ENCODE measurements at regions not wholly inside any gene's neighbourhood (a gene's known extent, or its start where the extent isn't known, plus 50 kb on each side); places are given as distances from the start of the nearest gene placed in this dataset.

DNA sequence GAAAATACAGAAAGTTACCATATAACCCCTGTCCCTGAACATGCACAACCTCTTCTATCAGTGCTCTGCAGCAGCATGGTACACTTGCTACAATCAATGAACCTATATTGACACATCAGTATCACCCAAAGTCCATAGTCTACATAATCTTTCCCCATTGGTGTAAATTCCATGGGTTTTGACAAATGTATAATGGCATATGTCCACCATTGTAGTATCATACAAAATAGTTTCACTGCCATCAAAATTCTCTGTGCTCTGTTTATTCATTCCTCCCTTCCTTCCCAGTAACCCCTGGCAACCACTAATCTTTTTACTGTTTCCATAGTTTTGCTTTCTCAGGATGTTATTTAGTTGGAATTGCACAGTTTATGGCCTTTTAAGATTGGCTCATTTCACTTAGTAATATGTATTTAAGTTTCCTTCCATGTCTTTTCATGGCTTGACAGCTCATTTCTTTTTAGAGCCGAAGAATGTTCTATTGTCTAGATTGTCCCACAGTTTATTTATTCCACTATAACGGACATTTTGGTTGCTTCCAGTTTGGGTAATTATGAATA, 1707.0 kb downstream of the EFNA5 start:
- Histone ChIP-seq H4K20me1 (ENCODE audit: control insufficient read depth, insufficient read depth, low read length, poor library complexity, severe bottlenecking) (no peaks in the 10 kb centered on the region), H3K4me3 (ENCODE audit: control extremely low read depth in 1 of 5, extremely low read depth in 1 of 5, insufficient read depth in 1 of 5, low read depth in 2 of 5, low read length in 4 of 5) (no peak overlapping the region), H3K9me3 (ENCODE audit: control extremely low read depth in 1 of 3, control insufficient read depth in 2 of 3, insufficient read depth in 1 of 3, low read length in 2 of 3) (no peaks in the 10 kb centered on the region), H3K9ac (ENCODE audit: low read length) (no peak overlapping the region), H3K27ac (ENCODE audit: low read length in 2 of 2) (no peak overlapping the region), H2AFZ (ENCODE audit: insufficient read depth, low read depth, low read length, poor library complexity, severe bottlenecking) (no peak overlapping the region), H3K36me3 (replicated peaks in 1 of 2; ENCODE audit: control extremely low read depth in 1 of 2, control insufficient read depth in 1 of 2, extremely low read depth in 1 of 2, insufficient read depth in 2 of 2, low read length in 1 of 2) (no peaks in the 10 kb centered on the region), H3K79me2 (ENCODE audit: control insufficient read depth, insufficient read depth, low read length) (no peaks in the 10 kb centered on the region), H3K4me2 (replicated peaks; ENCODE audit: low read depth, low read length, poor library complexity, severe bottlenecking) (no peak overlapping the region), H3K4me1 (ENCODE audit: control insufficient read depth in 2 of 2, insufficient read depth in 2 of 2, low read length in 2 of 2) (no peaks in the 10 kb centered on the region), H3K27me3 (replicated peaks in 1 of 4; ENCODE audit: control extremely low read depth in 1 of 4, control insufficient read depth in 3 of 4, insufficient read depth in 4 of 4, low read length in 3 of 4) (no peaks in the 10 kb centered on the region)
- ATAC-seq (ENCODE audit: low read depth) = no peak
- no peak overlapping the region for H3K4me3 Mint-ChIP-seq
- H3K9me3 Mint-ChIP-seq (ENCODE audit: insufficient read depth) = peaks cover 5% of the 10 kb centered on the region
- DNase-seq = no peak
- H3K27ac Mint-ChIP-seq = no peak overlapping the region
- no peaks in the 10 kb centered on the region for H3K4me1 Mint-ChIP-seq
- ChIA-PET POLR2A (no interaction called here), CTCF (no interaction called here)
- intact Hi-C loops (cut with micrococcal nuclease) = no loop called here
- TF ChIP-seq EZH2 (IDR thresholded peaks at IDR 0.05; ENCODE audit: borderline replicate concordance, insufficient read depth, low read depth, low read length, poor library complexity, severe bottlenecking) = no peak
- TF ChIP-seq, protein P1, sequence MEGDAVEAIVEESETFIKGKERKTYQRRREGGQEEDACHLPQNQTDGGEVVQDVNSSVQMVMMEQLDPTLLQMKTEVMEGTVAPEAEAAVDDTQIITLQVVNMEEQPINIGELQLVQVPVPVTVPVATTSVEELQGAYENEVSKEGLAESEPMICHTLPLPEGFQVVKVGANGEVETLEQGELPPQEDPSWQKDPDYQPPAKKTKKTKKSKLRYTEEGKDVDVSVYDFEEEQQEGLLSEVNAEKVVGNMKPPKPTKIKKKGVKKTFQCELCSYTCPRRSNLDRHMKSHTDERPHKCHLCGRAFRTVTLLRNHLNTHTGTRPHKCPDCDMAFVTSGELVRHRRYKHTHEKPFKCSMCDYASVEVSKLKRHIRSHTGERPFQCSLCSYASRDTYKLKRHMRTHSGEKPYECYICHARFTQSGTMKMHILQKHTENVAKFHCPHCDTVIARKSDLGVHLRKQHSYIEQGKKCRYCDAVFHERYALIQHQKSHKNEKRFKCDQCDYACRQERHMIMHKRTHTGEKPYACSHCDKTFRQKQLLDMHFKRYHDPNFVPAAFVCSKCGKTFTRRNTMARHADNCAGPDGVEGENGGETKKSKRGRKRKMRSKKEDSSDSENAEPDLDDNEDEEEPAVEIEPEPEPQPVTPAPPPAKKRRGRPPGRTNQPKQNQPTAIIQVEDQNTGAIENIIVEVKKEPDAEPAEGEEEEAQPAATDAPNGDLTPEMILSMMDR (IDR thresholded peaks at IDR 0.05) = no peak
- H3K27me3 Mint-ChIP-seq = no peaks in the 10 kb centered on the region
- no CpG with 5 or more reads among the region's 2 CpGs for WGBS (ENCODE audit: insufficient coverage)

DNA sequence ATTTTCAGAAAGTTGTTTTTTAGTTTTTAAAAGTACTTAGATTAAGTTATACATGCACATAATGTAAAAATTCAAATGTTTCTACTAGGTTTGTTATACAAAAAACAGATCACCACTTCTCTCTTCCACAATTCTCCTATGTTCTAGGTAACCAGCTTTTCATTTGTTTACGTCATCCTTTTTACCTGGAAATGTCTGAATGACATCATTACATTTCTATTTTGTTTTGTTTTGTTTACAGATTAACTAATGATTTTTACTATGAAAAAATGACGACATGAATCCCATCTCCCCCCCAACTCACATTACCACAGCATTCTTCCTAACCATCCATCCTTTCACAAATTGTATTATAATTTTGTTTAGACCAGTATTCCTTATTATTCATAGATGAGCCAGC, 1709.2 kb downstream of the EFNA5 start:
- Mint-ChIP-seq H3K4me3 (no peak overlapping the region), H3K4me1 (no peaks in the 10 kb centered on the region), H3K27me3 (no peaks in the 10 kb centered on the region), H3K9me3 (ENCODE audit: insufficient read depth) (peaks cover 5% of the 10 kb centered on the region), H3K27ac (no peak overlapping the region)
- no peak overlapping the region for H3K4me3 ChIP-seq (ENCODE audit: control extremely low read depth in 1 of 5, extremely low read depth in 1 of 5, insufficient read depth in 1 of 5, low read depth in 2 of 5, low read length in 4 of 5)
- ChIA-PET POLR2A (no interaction called here), CTCF (no interaction called here)
- H3K9ac ChIP-seq (ENCODE audit: low read length) = no peak overlapping the region
- H3K9me3 ChIP-seq (ENCODE audit: control extremely low read depth in 1 of 3, control insufficient read depth in 2 of 3, insufficient read depth in 1 of 3, low read length in 2 of 3) = no peaks in the 10 kb centered on the region
- no peaks in the 10 kb centered on the region for H3K27me3 ChIP-seq (replicated peaks in 1 of 4; ENCODE audit: control extremely low read depth in 1 of 4, control insufficient read depth in 3 of 4, insufficient read depth in 4 of 4, low read length in 3 of 4)
- H3K27ac ChIP-seq (ENCODE audit: low read length in 2 of 2) = no peak overlapping the region
- no peak for TF ChIP-seq EZH2 (IDR thresholded peaks at IDR 0.05; ENCODE audit: borderline replicate concordance, insufficient read depth, low read depth, low read length, poor library complexity, severe bottlenecking)
- TF ChIP-seq, protein P1 (IDR thresholded peaks at IDR 0.05) = no peak
- no peaks in the 10 kb centered on the region for H4K20me1 ChIP-seq (ENCODE audit: control insufficient read depth, insufficient read depth, low read length, poor library complexity, severe bottlenecking)
- no peak overlapping the region for H3K4me2 ChIP-seq (replicated peaks; ENCODE audit: low read depth, low read length, poor library complexity, severe bottlenecking)
- DNase-seq (no peak), ATAC-seq (ENCODE audit: low read depth) (no peak)
- H2AFZ ChIP-seq (ENCODE audit: insufficient read depth, low read depth, low read length, poor library complexity, severe bottlenecking) = no peak overlapping the region
- intact Hi-C loops (cut with micrococcal nuclease) = no loop called here
- no peaks in the 10 kb centered on the region for H3K79me2 ChIP-seq (ENCODE audit: control insufficient read depth, insufficient read depth, low read length)
- no peaks in the 10 kb centered on the region for H3K36me3 ChIP-seq (replicated peaks in 1 of 2; ENCODE audit: control extremely low read depth in 1 of 2, control insufficient read depth in 1 of 2, extremely low read depth in 1 of 2, insufficient read depth in 2 of 2, low read length in 1 of 2)
- WGBS (ENCODE audit: insufficient coverage) = no CpG with 5 or more reads among the region's 2 CpGs
- no peaks in the 10 kb centered on the region for H3K4me1 ChIP-seq (ENCODE audit: control insufficient read depth in 2 of 2, insufficient read depth in 2 of 2, low read length in 2 of 2)
